Fibroblast of pulmonary artery (primary cell): ENCODE measurements at regions not wholly inside any gene's neighbourhood (a gene's known extent, or its start where the extent isn't known, plus 50 kb on each side); places are given as distances from the start of the nearest gene placed in this dataset.

Experiments
- DNase-seq: peaks from one replicate; pipeline ENCODE4 v3.0.0-alpha.2; 2010; ENCODE audit warnings: low read depth
- H3K4me3 ChIP-seq: replicated peaks from 2 replicates; pipeline ENCODE4 v1.5.1; 2011; ENCODE audit warnings: low read depth, mild to moderate bottlenecking, control low read depth, low read length, moderate library complexity
- TF ChIP-seq, protein P1 (sequence below): IDR thresholded peaks from 2 replicates; pipeline ENCODE4 v1.5.1; 2011; ENCODE audit warnings: mild to moderate bottlenecking, control low read depth, low read length, inconsistent platforms; ENCODE audit errors: missing control alignments

- DNase-seq = no peak
- TF ChIP-seq, protein P1, sequence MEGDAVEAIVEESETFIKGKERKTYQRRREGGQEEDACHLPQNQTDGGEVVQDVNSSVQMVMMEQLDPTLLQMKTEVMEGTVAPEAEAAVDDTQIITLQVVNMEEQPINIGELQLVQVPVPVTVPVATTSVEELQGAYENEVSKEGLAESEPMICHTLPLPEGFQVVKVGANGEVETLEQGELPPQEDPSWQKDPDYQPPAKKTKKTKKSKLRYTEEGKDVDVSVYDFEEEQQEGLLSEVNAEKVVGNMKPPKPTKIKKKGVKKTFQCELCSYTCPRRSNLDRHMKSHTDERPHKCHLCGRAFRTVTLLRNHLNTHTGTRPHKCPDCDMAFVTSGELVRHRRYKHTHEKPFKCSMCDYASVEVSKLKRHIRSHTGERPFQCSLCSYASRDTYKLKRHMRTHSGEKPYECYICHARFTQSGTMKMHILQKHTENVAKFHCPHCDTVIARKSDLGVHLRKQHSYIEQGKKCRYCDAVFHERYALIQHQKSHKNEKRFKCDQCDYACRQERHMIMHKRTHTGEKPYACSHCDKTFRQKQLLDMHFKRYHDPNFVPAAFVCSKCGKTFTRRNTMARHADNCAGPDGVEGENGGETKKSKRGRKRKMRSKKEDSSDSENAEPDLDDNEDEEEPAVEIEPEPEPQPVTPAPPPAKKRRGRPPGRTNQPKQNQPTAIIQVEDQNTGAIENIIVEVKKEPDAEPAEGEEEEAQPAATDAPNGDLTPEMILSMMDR = peak; percentile 7
- no peak overlapping the region for H3K4me3 ChIP-seq
These were observed 1592.9 kb downstream of the MRPL39 start for GRCh38 chr21:24014381-24014780.

DNA sequence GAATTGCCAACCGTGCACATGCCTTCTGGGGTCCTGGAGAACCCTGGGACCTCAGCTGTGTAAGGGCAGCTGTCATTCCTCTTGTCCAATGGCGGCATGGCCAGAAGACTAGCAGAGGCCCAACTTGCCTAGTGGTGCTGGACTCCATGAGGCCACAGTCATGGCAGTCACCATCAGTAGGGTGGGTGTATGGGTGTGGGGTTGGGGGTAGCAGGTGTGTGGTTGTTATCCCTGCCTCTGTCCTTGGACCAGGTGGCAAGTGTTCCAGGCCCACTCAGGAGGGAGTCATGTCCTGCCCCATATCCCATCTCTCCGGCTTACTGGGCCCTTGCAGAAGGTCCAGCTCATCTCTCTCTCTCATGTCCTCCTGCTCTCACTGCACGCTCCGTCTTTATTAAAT is 1596.2 kb downstream of the MRPL39 start:
- TF ChIP-seq, protein P1 = no peak
- no peak for DNase-seq
- no peak overlapping the region for H3K4me3 ChIP-seq

GRCh38 chr21:24007592-24007991 is 1599.7 kb downstream of the MRPL39 start:
- no peak for DNase-seq
- TF ChIP-seq, protein P1 = no peak
- no peak overlapping the region for H3K4me3 ChIP-seq

DNA sequence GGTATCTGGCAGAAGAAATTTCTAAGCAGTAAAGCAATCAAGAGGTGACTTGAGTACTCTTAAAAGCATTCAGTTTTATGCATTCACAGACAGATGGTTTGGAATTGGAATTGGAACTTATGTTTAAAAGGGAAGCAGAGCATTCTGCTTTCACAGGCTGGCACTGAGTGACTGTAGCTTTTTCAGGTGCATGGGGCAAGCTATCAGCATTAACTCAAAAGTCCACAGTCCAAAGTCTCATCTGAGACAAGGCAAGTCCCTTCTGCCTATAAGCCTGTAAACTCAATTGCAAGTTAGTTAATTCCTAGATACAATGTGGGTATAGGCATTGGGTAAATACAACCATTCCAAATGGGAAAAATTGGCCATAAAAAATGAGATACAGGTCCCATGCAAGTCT is 1620.3 kb downstream of the MRPL39 start:
- TF ChIP-seq, protein P1 = no peak
- no peak overlapping the region for H3K4me3 ChIP-seq
- no peak for DNase-seq

DNA sequence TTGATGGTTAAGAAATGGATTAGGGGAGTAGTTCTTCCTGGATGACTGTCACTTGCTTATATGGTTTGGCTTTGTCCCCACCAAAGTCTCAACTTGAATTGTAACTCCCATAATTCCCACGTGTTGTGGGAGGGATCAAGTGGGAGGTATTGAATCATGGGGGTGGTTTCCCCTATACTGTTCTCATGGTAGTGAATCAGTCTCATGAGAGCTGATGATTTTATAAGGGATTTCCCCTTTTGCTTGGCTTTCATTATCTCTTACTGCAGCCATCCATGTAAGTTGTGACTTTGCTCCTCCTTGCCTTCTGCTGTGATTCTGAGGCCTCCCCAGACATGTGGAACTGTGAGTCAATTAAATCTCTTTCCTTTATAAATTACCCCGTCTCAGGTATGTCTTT is 1621.1 kb downstream of the MRPL39 start:
- no peak for DNase-seq
- no peak overlapping the region for H3K4me3 ChIP-seq
- TF ChIP-seq, protein P1 = no peak

- no peak for DNase-seq
- TF ChIP-seq, protein P1 = no peak
These were observed 1624.7 kb downstream of the MRPL39 start for GRCh38 chr21:23982546-23982945.

GRCh38 chr21:23977971-23978370 is 1629.3 kb downstream of the MRPL39 start:
- peak; percentile 19 for DNase-seq
- no peak overlapping the region for H3K4me3 ChIP-seq
- TF ChIP-seq, protein P1 = no peak

More at GRCh38 chr21:23982546-23982945, 1624.7 kb downstream of the MRPL39 start:
- no peak overlapping the region for H3K4me3 ChIP-seq
